HepG2 (cell line): ENCODE measurements at regions not wholly inside any gene's neighbourhood (a gene's known extent, or its start where the extent isn't known, plus 50 kb on each side); places are given as distances from the start of the nearest gene placed in this dataset.

Experiments
- ATAC-seq: fragments of 200-7000 bp; cut with Tn5 transposase; 3 replicates; pipeline ENCODE4 v1.9.1; 2020; ENCODE audit warnings: mild to moderate bottlenecking, moderate library complexity
- BruUV-seq: library from RNA; stranded (reverse); fragments of 400-500 nt; replicated peaks from 2 replicates; lab custom pipeline; 2021; lab: Mats Ljungman, UMichigan
- CTCF ChIA-PET: fragments of 300-600 bp; formaldehyde crosslinking; extraction: SDS; loops from one replicate; lab custom pipeline; 2021; ENCODE audit warnings: low total read pairs, inconsistent platforms, low intra/inter-chr PET ratio; lab: Yijun Ruan, JAX
- POLR2A ChIA-PET: fragments of 350-600 bp; sonication (Branson Sonifier 250); formaldehyde crosslinking; loops from one replicate; lab custom pipeline; 2020; ENCODE audit warnings: antibody characterized with exemption, inconsistent platforms; lab: Yijun Ruan, JAX
- DNase-seq: peaks from one replicate; pipeline ENCODE4 v3.0.0-alpha.2; 2015; ENCODE audit warnings: low spot score
- FAIRE-seq: peaks from 3 replicates; lab custom pipeline; 2011; peaks lifted over from hg19 to GRCh38; lab: Jason Lieb, UNC
- H2AFZ ChIP-seq: one replicate; pipeline ENCODE4 v1.6.1; 2011; ENCODE audit warnings: low read length, inconsistent platforms
- H3K27ac ChIP-seq: fragments of 300-600 bp; 3 replicates; pipeline ENCODE4 v1.8.0; 2011; ENCODE audit warnings: mixed run types, mild to moderate bottlenecking, mixed read lengths, low read length, inconsistent platforms; ENCODE audit not compliant: insufficient read depth; ENCODE audit errors: extremely low read length
- H3K27me3 ChIP-seq, 2 experiments: fragments of 200-600 bp in 1 of 2; 2 replicates in 1 of 2; 3 replicates in 1 of 2; pipeline versions ENCODE4 v1.6.0 to v1.8.0; 2011; ENCODE audit warnings: low read length in 2 of 2, mild to moderate bottlenecking in 2 of 2, moderate library complexity in 2 of 2, inconsistent platforms in 1 of 2; ENCODE audit not compliant: insufficient read depth in 2 of 2, control insufficient read depth in 1 of 2
- H3K36me3 ChIP-seq, 2 experiments: fragments of 200-600 bp in 1 of 2; replicated peaks in 1 of 2; 2 replicates in 1 of 2; 3 replicates in 1 of 2; pipeline versions ENCODE4 v1.5.1 to v1.8.0; 2011; ENCODE audit warnings: low read length in 2 of 2, inconsistent platforms in 1 of 2; ENCODE audit not compliant: insufficient read depth in 2 of 2, control insufficient read depth in 1 of 2
- H3K4me1 ChIP-seq: 2 replicates; pipeline ENCODE4 v1.5.1; 2012; ENCODE audit warnings: low read length, inconsistent platforms; ENCODE audit not compliant: insufficient read depth
- H3K4me2 ChIP-seq: 2 replicates; pipeline ENCODE4 v1.6.0; 2011; ENCODE audit warnings: low read depth, low read length, inconsistent platforms
- H3K4me3 ChIP-seq, 3 experiments: fragments of 200-600 bp in 1 of 3; sonication (generic), shearing (Covaris generic) in 1 of 3; replicated peaks in 1 of 3; 2 replicates each; pipeline ENCODE4 v1.5.1; 2011 to 2016; ENCODE audit warnings: low read length in 3 of 3, inconsistent platforms in 2 of 3, low read depth in 2 of 3, mild to moderate bottlenecking in 2 of 3, control low read depth in 1 of 3, mixed read lengths in 1 of 3; ENCODE audit not compliant: insufficient read depth in 1 of 3
- H3K79me2 ChIP-seq: one replicate; pipeline ENCODE4 v1.6.1; 2011; ENCODE audit warnings: low read length, inconsistent platforms; ENCODE audit not compliant: insufficient read depth
- H3K9ac ChIP-seq: 2 replicates; pipeline ENCODE4 v1.6.0; 2011; ENCODE audit warnings: mild to moderate bottlenecking, low read depth, low read length, inconsistent platforms; ENCODE audit not compliant: insufficient read depth
- H3K9me3 ChIP-seq: 2 replicates; pipeline ENCODE4 v1.5.1; 2012; ENCODE audit warnings: mild to moderate bottlenecking, low read length
- H4K20me1 ChIP-seq: 2 replicates; pipeline ENCODE4 v1.6.0; 2011; ENCODE audit warnings: inconsistent platforms, mild to moderate bottlenecking, low read length, moderate library complexity; ENCODE audit not compliant: insufficient read depth
- HNRNPLL ChIP-seq: fragments of 200-400 bp; formaldehyde crosslinking; IDR thresholded peaks from 2 replicates; pipeline ENCODE4 v1.6.1; 2017; ENCODE audit warnings: mild to moderate bottlenecking, low read depth, low read length; ENCODE audit not compliant: poor library complexity, severe bottlenecking
- MAFF ChIP-seq: IDR thresholded peaks from 2 replicates; pipeline ENCODE4 v1.6.1; 2011; ENCODE audit warnings: low read depth, low read length, improper control_type of control experiment
- MAFK ChIP-seq, 2 experiments: IDR thresholded peaks in 1 of 2; conservative IDR thresholded peaks in 1 of 2; 2 replicates each; pipeline ENCODE4 v1.6.1; 2011; ENCODE audit warnings: improper control_type of control experiment in 2 of 2, low read length in 2 of 2
- ZNF224 ChIP-seq: sonication (generic); formaldehyde crosslinking; IDR thresholded peaks from 2 replicates; pipeline ENCODE4 v1.5.0; 2020; ENCODE audit warnings: mild to moderate bottlenecking, missing genetic modification reagents
- WGBS: methylation state at CpG from one replicate; pipeline ENCODE4 v1.1.6; 2017; ENCODE audit warnings: low lambda C conversion rate; 5-methylcytosine and 5-hydroxymethylcytosine counted together
- in situ Hi-C: cut with HindIII; loops from 2 replicates; pipeline ENCODE4 v1.10.0; 2017; ENCODE audit warnings: low pct_unique_long_range_greater_than_20kb; ENCODE audit not compliant: extremely low pct_ligation_motif_present
- intact Hi-C: fragments of 100-400 bp; cut with micrococcal nuclease; formaldehyde crosslinking; loops from one replicate; pipeline ENCODE4 v1.10.0; 2022; ENCODE audit not compliant: unreplicated experiment
- TF ChIP-seq, protein P1 (sequence below): sonication (generic); formaldehyde crosslinking; IDR thresholded peaks from 2 replicates; pipeline ENCODE4 v1.5.0; 2020; ENCODE audit warnings: mild to moderate bottlenecking, missing genetic modification reagents
- TF ChIP-seq, protein P2 (sequence below), 2 experiments: sonication (generic) in 1 of 2; formaldehyde crosslinking in 1 of 2; IDR thresholded peaks; 2 replicates each; pipeline versions ENCODE4 v1.6.1 to v1.9.0; 2014 to 2022; ENCODE audit warnings: antibody characterized with exemption in 1 of 2, borderline replicate concordance in 1 of 2, inconsistent platforms in 1 of 2, low read depth in 1 of 2, missing genetic modification reagents in 1 of 2

DNA sequence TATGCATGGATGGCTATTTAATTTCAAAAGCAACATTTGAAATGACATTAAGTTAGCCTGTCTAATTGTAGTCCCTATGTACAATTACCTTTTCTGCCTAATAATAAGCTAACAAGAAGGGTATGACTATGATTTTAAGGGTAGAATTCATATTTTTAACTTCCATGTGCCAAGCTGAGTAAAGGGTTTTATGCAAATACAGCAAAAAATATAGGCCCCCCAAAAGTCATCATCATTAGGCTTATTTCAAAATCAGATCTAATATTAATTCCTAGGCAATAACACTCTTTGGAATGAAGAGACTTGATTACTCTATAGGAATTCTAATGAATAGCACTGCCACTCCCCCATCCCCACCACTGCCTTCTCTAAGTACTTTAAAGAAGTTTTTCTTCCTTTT is 155.9 kb upstream of the DYNLRB2 start:
- Histone ChIP-seq H3K9me3 (no peaks in the 10 kb centered on the region), H3K36me3 (no peaks in the 10 kb centered on the region), H3K4me1 (no peaks in the 10 kb centered on the region), H3K4me2 (no peak overlapping the region), H4K20me1 (no peaks in the 10 kb centered on the region), H3K79me2 (no peaks in the 10 kb centered on the region), H3K27me3 (peaks cover 0 to 10% of the 10 kb centered on the region in 2 experiments; a peak in 3 of 5 replicates), H3K4me3 (no peak overlapping the region), H3K9ac (no peak overlapping the region), H2AFZ (no peak overlapping the region), H3K27ac (no peak overlapping the region)
- CTCF ChIA-PET, result no interaction called here
- no peak for ATAC-seq
- FAIRE-seq, result no peak
- intact Hi-C loops, result no loop called here
- no peak for TF ChIP-seq HNRNPLL
- peak; percentile 59 to 77 for TF ChIP-seq MAFK (conservative IDR thresholded peaks at IDR 0.05 in 1 of 2, IDR thresholded peaks at IDR 0.05 in 1 of 2; ENCODE audit: low read length in 2 of 2)
- TF ChIP-seq MAFF, result peak; percentile 53
- BruUV-seq, result no TSS peak
- in situ Hi-C loops, result no loop called here
- POLR2A ChIA-PET, result no interaction called here
- DNase-seq, result no peak

- FAIRE-seq, result no peak
- no peaks in the 10 kb centered on the region for H3K79me2 ChIP-seq
- peaks cover 0 to 4% of the 10 kb centered on the region in 2 experiments; a peak in 3 of 5 replicates for H3K27me3 ChIP-seq
- ATAC-seq, result no peak
- no peak overlapping the region for H3K4me3 ChIP-seq
- DNase-seq, result no peak
- 24% methylated on average over 4 of the region's 4 CpGs for WGBS
- BruUV-seq, result no TSS peak
- no peaks in the 10 kb centered on the region for H3K4me1 ChIP-seq
- no peak overlapping the region for H2AFZ ChIP-seq
- no peak overlapping the region for H3K9ac ChIP-seq
- no peak overlapping the region for H3K4me2 ChIP-seq
- H3K27ac ChIP-seq, result no peak overlapping the region
- POLR2A ChIA-PET, result no interaction called here
- CTCF ChIA-PET, result no interaction called here
- no peaks in the 10 kb centered on the region for H4K20me1 ChIP-seq
- intact Hi-C loops, result no loop called here
- in situ Hi-C loops, result no loop called here
- no peaks in the 10 kb centered on the region for H3K9me3 ChIP-seq
- H3K36me3 ChIP-seq, result no peaks in the 10 kb centered on the region
- TF ChIP-seq ZNF224 (CRISPR knock-in tag), result no peak
- TF ChIP-seq, protein P1, sequence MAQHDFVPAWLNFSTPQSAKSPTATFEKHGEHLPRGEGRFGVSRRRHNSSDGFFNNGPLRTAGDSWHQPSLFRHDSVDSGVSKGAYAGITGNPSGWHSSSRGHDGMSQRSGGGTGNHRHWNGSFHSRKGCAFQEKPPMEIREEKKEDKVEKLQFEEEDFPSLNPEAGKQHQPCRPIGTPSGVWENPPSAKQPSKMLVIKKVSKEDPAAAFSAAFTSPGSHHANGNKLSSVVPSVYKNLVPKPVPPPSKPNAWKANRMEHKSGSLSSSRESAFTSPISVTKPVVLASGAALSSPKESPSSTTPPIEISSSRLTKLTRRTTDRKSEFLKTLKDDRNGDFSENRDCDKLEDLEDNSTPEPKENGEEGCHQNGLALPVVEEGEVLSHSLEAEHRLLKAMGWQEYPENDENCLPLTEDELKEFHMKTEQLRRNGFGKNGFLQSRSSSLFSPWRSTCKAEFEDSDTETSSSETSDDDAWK (CRISPR knock-in tag), result no peak
- TF ChIP-seq, protein P2, sequence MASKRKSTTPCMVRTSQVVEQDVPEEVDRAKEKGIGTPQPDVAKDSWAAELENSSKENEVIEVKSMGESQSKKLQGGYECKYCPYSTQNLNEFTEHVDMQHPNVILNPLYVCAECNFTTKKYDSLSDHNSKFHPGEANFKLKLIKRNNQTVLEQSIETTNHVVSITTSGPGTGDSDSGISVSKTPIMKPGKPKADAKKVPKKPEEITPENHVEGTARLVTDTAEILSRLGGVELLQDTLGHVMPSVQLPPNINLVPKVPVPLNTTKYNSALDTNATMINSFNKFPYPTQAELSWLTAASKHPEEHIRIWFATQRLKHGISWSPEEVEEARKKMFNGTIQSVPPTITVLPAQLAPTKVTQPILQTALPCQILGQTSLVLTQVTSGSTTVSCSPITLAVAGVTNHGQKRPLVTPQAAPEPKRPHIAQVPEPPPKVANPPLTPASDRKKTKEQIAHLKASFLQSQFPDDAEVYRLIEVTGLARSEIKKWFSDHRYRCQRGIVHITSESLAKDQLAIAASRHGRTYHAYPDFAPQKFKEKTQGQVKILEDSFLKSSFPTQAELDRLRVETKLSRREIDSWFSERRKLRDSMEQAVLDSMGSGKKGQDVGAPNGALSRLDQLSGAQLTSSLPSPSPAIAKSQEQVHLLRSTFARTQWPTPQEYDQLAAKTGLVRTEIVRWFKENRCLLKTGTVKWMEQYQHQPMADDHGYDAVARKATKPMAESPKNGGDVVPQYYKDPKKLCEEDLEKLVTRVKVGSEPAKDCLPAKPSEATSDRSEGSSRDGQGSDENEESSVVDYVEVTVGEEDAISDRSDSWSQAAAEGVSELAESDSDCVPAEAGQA (IDR thresholded peaks at IDR 0.05; ENCODE audit: low read depth), result no peak
- TF ChIP-seq, protein P2 (CRISPR knock-in tag; IDR thresholded peaks at IDR 0.05; ENCODE audit: borderline replicate concordance), result no peak
Measured at GRCh38 chr16:80380514-80380913, 160.3 kb upstream of the DYNLRB2 start.
